HG03025 (cell line): ENCODE measurements at regions not wholly inside any gene's neighbourhood (a gene's known extent, or its start where the extent isn't known, plus 50 kb on each side); places are given as distances from the start of the nearest gene placed in this dataset.

Experiments used
- ATAC-seq: cut with Tn5 transposase; IDR thresholded peaks from one replicate; pipeline ENCODE4 v1.9.1; 2021; ENCODE audit warnings: mild to moderate bottlenecking, moderate library complexity; ENCODE audit not compliant: unreplicated experiment, low FRiP score

DNA sequence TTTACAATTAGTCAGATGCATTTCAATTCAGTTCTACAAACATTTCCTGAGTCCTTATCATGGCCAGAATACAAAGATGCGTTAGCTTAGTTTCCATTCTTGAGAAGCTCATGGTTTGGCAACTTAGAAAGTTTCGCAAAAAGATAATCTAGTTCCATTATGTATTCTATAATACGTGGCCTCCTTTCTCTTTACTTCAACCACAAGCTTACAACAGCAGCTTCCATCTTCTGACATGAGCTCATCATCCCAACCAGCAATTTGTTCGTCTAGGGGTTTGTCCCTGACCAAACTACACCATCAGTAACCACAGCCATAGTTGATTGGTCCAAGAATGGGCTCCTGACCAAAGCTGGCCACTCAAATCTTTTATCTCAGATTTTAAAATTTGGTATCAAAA is 267.6 kb upstream of the TBC1D5 start:
- no peak for ATAC-seq

- no peak for ATAC-seq
These were observed 266.4 kb upstream of the TBC1D5 start for GRCh38 chr3:18008706-18009368.

- no peak for ATAC-seq
These were observed 265.5 kb upstream of the TBC1D5 start for GRCh38 chr3:18007980-18008379.

- ATAC-seq = no peak
These were observed 253.3 kb upstream of the TBC1D5 start for GRCh38 chr3:17995769-17996168.

DNA sequence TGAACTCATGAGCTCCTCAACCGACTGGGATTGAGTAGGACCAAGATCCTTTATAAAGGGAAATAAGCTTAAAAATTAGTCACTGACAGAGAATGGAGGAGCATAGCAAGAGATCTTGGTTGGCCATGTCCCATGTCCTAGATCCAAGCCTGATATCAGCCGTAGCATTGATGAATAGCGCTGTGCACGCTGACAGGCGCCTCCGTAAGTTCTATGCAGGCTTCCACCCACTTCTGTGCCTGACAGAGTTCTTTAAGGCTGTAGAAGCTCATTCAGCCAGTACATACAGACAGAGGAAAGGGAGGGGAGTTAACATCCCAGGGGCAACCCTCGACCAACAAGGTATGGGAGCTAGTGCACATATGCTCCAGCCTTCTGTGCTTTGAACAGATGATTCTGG is 251.7 kb upstream of the TBC1D5 start:
- no peak for ATAC-seq

DNA sequence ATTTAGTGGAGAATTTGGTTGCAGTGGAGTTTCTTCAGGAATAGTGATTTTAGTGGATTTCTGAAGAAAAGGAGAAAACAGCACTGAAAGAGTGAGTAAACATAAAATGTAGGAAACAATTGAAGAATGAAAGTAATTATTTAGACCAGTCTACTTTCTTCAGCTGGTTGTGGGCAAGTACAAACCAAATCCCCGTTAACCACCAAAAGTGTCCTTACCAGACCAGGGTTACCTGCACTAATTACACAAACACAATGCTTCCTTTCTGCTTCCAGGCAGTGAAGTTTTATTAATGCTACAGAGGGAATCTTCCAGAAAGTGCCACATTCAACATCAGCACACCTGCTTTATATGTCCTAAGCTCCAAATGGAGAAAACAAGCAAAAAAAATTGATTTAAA is 248.0 kb upstream of the TBC1D5 start:
- no peak for ATAC-seq

GRCh38 chr3:17986348-17986816 is 244.0 kb upstream of the TBC1D5 start:
- ATAC-seq = no peak

GRCh38 chr3:17985658-17986347 is 243.4 kb upstream of the TBC1D5 start:
- no peak for ATAC-seq

DNA sequence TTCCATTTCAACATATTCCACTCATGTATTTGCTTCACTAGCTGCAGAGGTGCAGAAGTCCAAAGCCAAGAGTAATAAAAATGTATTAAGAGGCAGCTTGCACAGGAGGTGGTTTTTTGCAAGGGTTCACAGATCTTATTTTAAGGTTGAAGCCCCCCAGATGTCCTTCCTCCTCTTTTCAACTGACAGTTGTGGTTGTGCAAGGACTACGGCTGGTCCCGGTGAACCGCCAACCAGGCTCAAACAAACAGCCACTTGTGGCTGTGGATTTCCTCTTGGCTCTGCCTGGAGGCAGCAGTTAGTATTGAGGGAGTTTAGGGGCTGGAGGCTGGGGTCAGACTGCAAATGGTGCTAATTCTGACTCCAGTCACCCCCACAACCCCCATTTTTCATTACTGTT is 240.7 kb upstream of the TBC1D5 start:
- no peak for ATAC-seq

DNA sequence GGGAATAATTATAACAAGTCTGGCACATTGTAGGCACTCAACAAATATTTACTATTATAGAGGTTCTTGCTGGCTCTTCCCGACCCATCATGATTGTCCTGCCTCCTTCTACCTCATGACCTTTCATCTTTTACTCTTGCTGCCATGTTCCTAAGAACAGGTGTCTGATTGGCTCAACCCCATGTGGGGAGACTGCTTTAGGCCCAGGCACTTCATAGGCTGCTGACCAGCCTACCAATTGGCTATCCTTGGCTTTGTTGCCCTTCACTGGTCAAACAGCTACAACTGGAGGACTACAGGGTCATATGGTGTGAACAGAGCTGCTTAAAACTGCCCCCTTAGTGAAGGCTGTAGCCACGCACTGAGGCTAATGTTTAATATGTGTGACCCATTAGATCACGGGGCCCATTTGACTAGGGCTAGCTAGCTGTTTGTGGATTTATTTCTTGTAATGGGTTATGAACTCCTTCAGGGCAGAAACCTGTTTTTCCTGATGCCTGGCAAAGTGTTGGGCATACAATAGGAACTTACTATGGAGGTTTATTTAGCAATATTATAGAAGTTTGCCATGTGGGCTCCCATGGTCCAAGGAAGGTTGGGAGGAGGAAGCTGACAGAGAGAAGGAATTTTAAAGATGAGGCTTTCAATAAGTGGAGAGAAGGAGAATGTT is 239.9 kb upstream of the TBC1D5 start:
- ATAC-seq = no peak

- no peak for ATAC-seq
These were observed 238.4 kb upstream of the TBC1D5 start for GRCh38 chr3:17980863-17981262.

GRCh38 chr3:17979911-17980310 is 237.5 kb upstream of the TBC1D5 start:
- ATAC-seq = no peak

- ATAC-seq = no peak
These were observed 236.8 kb upstream of the TBC1D5 start for GRCh38 chr3:17979252-17979651.

DNA sequence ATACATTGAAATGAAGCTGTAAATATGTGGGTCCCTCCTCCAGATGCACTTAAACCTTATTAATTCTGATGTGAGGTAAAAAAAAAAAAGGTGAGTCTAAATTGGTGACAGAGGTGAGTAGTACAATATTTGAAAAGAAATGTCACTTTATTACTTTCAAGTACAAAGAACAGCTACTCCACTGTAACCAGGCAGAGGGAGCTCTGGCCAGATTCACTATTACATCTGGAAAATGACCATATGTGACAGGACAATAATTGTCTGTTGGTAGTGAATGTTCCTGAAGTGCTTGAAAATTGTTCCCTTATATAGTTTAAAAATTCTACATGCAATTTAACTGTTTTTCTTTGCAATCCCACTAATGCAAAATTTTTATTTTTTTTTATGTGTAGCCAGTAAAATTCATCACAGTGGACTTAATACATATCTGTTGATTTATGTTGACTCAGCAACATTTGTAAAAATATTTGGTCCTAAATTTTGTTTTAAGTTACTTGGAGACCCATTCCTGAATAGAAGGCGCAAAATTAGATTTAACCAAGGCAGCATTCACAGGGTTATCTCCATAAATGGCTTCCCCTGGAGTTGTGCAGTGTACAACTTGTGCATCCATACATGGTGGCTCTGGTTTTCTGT is 231.9 kb upstream of the TBC1D5 start:
- no peak for ATAC-seq

GRCh38 chr3:17972959-17973906 is 230.8 kb upstream of the TBC1D5 start:
- no peak for ATAC-seq

DNA sequence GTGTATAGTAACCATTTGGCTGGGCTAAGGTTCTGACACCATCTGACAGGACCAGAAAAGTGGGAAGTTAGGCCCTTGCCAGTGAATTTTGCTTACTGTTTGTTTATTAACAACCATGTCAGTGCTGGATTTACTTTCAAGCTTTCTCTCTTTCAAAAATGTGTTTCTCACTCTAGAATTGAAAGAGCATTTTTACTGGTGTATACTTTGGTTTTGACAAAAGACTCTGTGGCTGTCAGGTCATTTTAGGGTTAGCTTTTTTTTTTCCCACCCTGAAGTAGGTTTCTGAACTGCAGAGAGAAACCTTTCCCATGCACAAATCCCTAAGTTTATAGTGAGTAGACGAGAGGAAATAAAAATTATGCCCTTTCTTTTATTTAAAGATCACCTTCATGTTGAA is 230.0 kb upstream of the TBC1D5 start:
- ATAC-seq = no peak

GRCh38 chr3:17972030-17972429 is 229.6 kb upstream of the TBC1D5 start:
- ATAC-seq = no peak

DNA sequence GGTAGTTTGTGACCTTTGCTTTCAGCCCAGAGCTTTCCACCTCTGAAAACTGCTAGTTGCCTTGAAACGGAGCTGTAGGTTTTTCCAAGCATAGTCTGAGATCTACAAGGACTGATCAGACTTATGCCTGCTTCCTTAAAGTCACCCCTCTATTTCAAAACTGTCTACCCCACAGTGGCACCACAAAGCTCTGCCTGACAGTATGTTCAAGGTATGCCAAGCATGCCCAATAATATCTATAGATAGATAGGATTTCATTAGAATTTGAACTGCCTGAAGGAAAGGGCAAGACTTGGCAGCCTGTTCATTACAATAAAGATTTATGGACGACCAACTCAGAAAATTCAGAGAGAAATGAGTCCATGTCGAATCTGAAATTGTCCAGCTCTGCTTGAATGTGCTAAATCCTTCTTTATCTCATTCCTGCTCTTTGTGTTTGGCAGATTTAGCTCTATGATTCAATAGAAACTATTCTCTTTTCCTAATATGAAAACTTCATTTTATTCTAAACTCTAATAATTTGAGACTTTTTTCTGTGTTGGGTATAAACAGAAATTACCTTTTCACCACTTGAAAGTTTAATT is 227.6 kb upstream of the TBC1D5 start:
- ATAC-seq = no peak

DNA sequence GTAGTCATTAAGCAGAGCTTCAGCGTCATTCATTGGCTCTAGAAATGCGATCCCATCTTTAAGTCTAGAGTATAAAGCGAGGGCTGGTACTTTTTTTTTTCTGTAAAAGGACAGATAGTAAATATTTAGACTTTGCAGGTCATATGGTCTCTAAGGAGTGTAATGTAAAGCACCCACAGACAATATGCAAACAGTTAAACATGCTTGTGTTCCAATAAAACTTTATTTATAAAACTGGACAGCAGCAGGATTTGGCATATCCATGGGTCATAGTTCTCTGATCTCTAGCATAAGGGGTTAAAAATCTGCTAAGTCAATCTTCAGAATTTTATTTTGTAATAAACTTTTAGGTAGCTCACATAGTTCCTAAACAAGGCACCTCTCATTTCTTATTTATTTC is 226.8 kb upstream of the TBC1D5 start:
- ATAC-seq = no peak
